ENCODE measurements at regions not wholly inside any gene's neighbourhood (a gene's known extent, or its start where the extent isn't known, plus 50 kb on each side); places are given as distances from the start of the nearest gene placed in this dataset.

- DNase-seq = no peak
Observed at GRCh38 chr5:93875693-93876092, 134.3 kb upstream of the POU5F2 start.

- no peak for DNase-seq
Observed at GRCh38 chr5:93874491-93874890, 133.1 kb upstream of the POU5F2 start.

- no peak for DNase-seq
Observed at GRCh38 chr5:93874080-93874479, 132.7 kb upstream of the POU5F2 start.

GRCh38 chr5:93873211-93873736 is 131.9 kb upstream of the POU5F2 start:
- DNase-seq = no peak

- DNase-seq = no peak
Observed at GRCh38 chr5:93870649-93871048, 129.2 kb upstream of the POU5F2 start.

GRCh38 chr5:93868851-93869250 is 127.5 kb upstream of the POU5F2 start:
- no peak for DNase-seq

- no peak for DNase-seq
Observed at GRCh38 chr5:93850311-93850710, 108.9 kb upstream of the POU5F2 start.

- DNase-seq = no peak
Observed at GRCh38 chr5:93845376-93845775, 104.0 kb upstream of the POU5F2 start.

- no peak for DNase-seq
Observed at GRCh38 chr5:93831449-93831848, 90.0 kb upstream of the POU5F2 start.

GRCh38 chr5:93830893-93831292 is 89.5 kb upstream of the POU5F2 start:
- DNase-seq = no peak

- no peak for DNase-seq
Observed at GRCh38 chr5:93829346-93829745, 87.9 kb upstream of the POU5F2 start.

- no peak for DNase-seq
Observed at GRCh38 chr5:93821891-93822415, 80.6 kb upstream of the POU5F2 start.

GRCh38 chr5:93819668-93820067 is 78.3 kb upstream of the POU5F2 start:
- no peak for DNase-seq

GRCh38 chr5:93810780-93811179 is 69.4 kb upstream of the POU5F2 start:
- no peak for DNase-seq

- peak; percentile 41 for DNase-seq
Observed at GRCh38 chr5:93809430-93809829, 68.0 kb upstream of the POU5F2 start.

- no peak for DNase-seq
Observed at GRCh38 chr5:93807846-93808245, 66.4 kb upstream of the POU5F2 start.

GRCh38 chr5:93805616-93806379 is 64.4 kb upstream of the POU5F2 start:
- DNase-seq = no peak

GRCh38 chr5:93800988-93801811 is 59.8 kb upstream of the POU5F2 start:
- peak; percentile 50 for DNase-seq

GRCh38 chr5:93794954-93795353 is 53.6 kb upstream of the POU5F2 start:
- DNase-seq = peak; percentile 46

- no peak for DNase-seq
Observed at GRCh38 chr5:93793159-93793781, 51.9 kb upstream of the POU5F2 start.

- peak; percentile 48 for DNase-seq
Observed at GRCh38 chr5:93791518-93791972, 50.1 kb upstream of the POU5F2 start.

All from NCI-H2171 treated with DMSO at 0.1 percent for 48 hours (cell line).